Ascending aorta (tissue), 2 donors: ENCODE measurements at regions not wholly inside any gene's neighbourhood (a gene's known extent, or its start where the extent isn't known, plus 50 kb on each side); places are given as distances from the start of the nearest gene placed in this dataset.
A peak's percentile ranks its signal among the peaks of the same experiment; 100 is the strongest.

ENCODE experiments used
- DNase-seq, 2 donors: peaks; one replicate each; pipeline ENCODE4 v3.0.0-alpha.2; 2019; ENCODE audit warnings: low spot score in 2 of 2
- H3K27ac ChIP-seq, 2 donors: fragments of 200-600 bp; sonication (generic); one replicate each; pipeline ENCODE4 v1.5.1; 2016 to 2017; ENCODE audit warnings: mild to moderate bottlenecking in 1 of 2
- H3K27me3 ChIP-seq: fragments of 200-600 bp; sonication (generic); one replicate; pipeline ENCODE4 v1.5.1; 2017
- H3K36me3 ChIP-seq, 2 donors: fragments of 200-600 bp; sonication (generic); one replicate each; pipeline ENCODE4 v1.5.1; 2016
- H3K4me1 ChIP-seq, 2 donors: fragments of 200-600 bp; sonication (generic); one replicate each; pipeline ENCODE4 v1.5.1; 2016 to 2017; ENCODE audit warnings: mild to moderate bottlenecking in 1 of 2
- H3K4me3 ChIP-seq, 2 donors: fragments of 200-600 bp; sonication (generic); one replicate each; pipeline ENCODE4 v1.5.1; 2016 to 2017; ENCODE audit warnings: mild to moderate bottlenecking in 1 of 2
- H3K9me3 ChIP-seq, 2 donors: fragments of 200-600 bp; sonication (generic); one replicate each; pipeline ENCODE4 v1.5.1; 2016
- intact Hi-C: fragments of 100-400 bp; cut with DNase I; formaldehyde crosslinking; loops from one replicate; pipeline ENCODE4 v1.15.1; 2023
- TF ChIP-seq, protein P1 (sequence below), 3 experiments: fragments of 200-600 bp in 2 of 3; fragments of 450-650 bp in 1 of 3; sonication (generic) in 2 of 3; IDR thresholded peaks; one replicate each; pipeline ENCODE4 v1.5.1; 2016 to 2019; ENCODE audit warnings: antibody characterized with exemption in 3 of 3, mild to moderate bottlenecking in 1 of 3, moderate library complexity in 1 of 3

- TF ChIP-seq, protein P1, sequence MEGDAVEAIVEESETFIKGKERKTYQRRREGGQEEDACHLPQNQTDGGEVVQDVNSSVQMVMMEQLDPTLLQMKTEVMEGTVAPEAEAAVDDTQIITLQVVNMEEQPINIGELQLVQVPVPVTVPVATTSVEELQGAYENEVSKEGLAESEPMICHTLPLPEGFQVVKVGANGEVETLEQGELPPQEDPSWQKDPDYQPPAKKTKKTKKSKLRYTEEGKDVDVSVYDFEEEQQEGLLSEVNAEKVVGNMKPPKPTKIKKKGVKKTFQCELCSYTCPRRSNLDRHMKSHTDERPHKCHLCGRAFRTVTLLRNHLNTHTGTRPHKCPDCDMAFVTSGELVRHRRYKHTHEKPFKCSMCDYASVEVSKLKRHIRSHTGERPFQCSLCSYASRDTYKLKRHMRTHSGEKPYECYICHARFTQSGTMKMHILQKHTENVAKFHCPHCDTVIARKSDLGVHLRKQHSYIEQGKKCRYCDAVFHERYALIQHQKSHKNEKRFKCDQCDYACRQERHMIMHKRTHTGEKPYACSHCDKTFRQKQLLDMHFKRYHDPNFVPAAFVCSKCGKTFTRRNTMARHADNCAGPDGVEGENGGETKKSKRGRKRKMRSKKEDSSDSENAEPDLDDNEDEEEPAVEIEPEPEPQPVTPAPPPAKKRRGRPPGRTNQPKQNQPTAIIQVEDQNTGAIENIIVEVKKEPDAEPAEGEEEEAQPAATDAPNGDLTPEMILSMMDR (IDR thresholded peaks at IDR 0.05) = no peak
- H3K27me3 ChIP-seq = no peaks in the 10 kb centered on the region
- H3K9me3 ChIP-seq = no peaks in the 10 kb centered on the region
- DNase-seq = peak; percentile 70 to 93
- intact Hi-C loops = loop anchor here (1.0 to 5.0 kb wide), 5 partner anchors 30 to 334 kb away; partner anchors contain the start of gene CYP26B1
- peak overlapping the region; percentile 74 to 77 for H3K27ac ChIP-seq
- peaks cover 21 to 40% of the 10 kb centered on the region in 2 donors for H3K4me1 ChIP-seq
- H3K36me3 ChIP-seq = no peaks in the 10 kb centered on the region
- H3K4me3 ChIP-seq = no peak overlapping the region
These were observed 266.6 kb downstream of the CYP26B1 start for GRCh38 chr2:71880846-71881610.

DNA sequence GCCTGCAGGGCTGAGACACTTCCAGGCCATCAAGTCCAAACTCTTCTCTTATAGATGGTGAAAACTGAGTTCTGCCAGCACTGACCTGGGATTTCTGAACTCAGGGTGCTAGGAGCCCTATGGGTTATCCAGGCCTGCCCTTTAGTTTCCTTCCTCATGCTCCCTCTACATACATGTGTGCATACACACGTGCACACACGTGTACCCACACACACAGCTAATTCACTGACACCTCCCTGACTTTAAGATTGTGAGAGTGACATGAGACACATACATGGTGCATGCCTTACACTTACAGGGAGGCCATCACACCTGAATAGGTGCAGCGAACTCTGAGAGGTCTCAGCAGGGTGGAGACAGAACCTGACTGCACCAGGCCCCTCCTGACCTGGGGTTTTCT is 267.4 kb downstream of the CYP26B1 start:
- no peak for DNase-seq
- peaks cover 21 to 40% of the 10 kb centered on the region in 2 donors for H3K4me1 ChIP-seq
- intact Hi-C loops = loop anchor here (2.0 to 5.0 kb wide), 4 partner anchors 29 to 333 kb away; partner anchors contain the start of gene CYP26B1
- H3K9me3 ChIP-seq = no peaks in the 10 kb centered on the region
- H3K27ac ChIP-seq = peak overlapping the region; percentile 64 to 77
- H3K4me3 ChIP-seq = no peak overlapping the region
- H3K36me3 ChIP-seq = no peaks in the 10 kb centered on the region
- no peaks in the 10 kb centered on the region for H3K27me3 ChIP-seq
- TF ChIP-seq, protein P1 (IDR thresholded peaks at IDR 0.05) = no peak

GRCh38 chr2:71879509-71880184 is 268.0 kb downstream of the CYP26B1 start:
- peaks cover 21 to 40% of the 10 kb centered on the region in 2 donors for H3K4me1 ChIP-seq
- H3K9me3 ChIP-seq = no peaks in the 10 kb centered on the region
- intact Hi-C loops = loop anchor here (2.0 to 5.0 kb wide), 4 partner anchors 29 to 332 kb away; partner anchors contain the start of gene CYP26B1
- TF ChIP-seq, protein P1 (IDR thresholded peaks at IDR 0.05) = no peak
- H3K27ac ChIP-seq = peak overlapping the region; percentile 64 to 77
- no peaks in the 10 kb centered on the region for H3K36me3 ChIP-seq
- H3K27me3 ChIP-seq = no peaks in the 10 kb centered on the region
- DNase-seq = peak in 1 of 2 donors; percentile 65
- H3K4me3 ChIP-seq = no peak overlapping the region

- DNase-seq = no peak
- H3K4me1 ChIP-seq = peaks cover 21 to 40% of the 10 kb centered on the region in 2 donors
- intact Hi-C loops = no loop called here
- no peaks in the 10 kb centered on the region for H3K36me3 ChIP-seq
- H3K27me3 ChIP-seq = no peaks in the 10 kb centered on the region
- no peak overlapping the region for H3K27ac ChIP-seq
- no peaks in the 10 kb centered on the region for H3K9me3 ChIP-seq
- TF ChIP-seq, protein P1 (IDR thresholded peaks at IDR 0.05) = no peak
- no peak overlapping the region for H3K4me3 ChIP-seq
These were observed 268.8 kb downstream of the CYP26B1 start for GRCh38 chr2:71878626-71879508.

GRCh38 chr2:71877636-71878035 is 270.0 kb downstream of the CYP26B1 start:
- peaks cover 14 to 33% of the 10 kb centered on the region in 2 donors for H3K4me1 ChIP-seq
- intact Hi-C loops = no loop called here
- no peak overlapping the region for H3K4me3 ChIP-seq
- H3K27ac ChIP-seq = no peak overlapping the region
- no peaks in the 10 kb centered on the region for H3K36me3 ChIP-seq
- no peaks in the 10 kb centered on the region for H3K9me3 ChIP-seq
- H3K27me3 ChIP-seq = no peaks in the 10 kb centered on the region
- TF ChIP-seq, protein P1 (IDR thresholded peaks at IDR 0.05) = no peak
- no peak for DNase-seq
